ENCODE measurements at regions not wholly inside any gene's neighbourhood (a gene's known extent, or its start where the extent isn't known, plus 50 kb on each side); places are given as distances from the start of the nearest gene placed in this dataset.
"Not testable (repeated sequence)": the region's sequence is repeated elsewhere in the genome, so short reads cannot be mapped to it uniquely, and the experiment has no call there.

DNA sequence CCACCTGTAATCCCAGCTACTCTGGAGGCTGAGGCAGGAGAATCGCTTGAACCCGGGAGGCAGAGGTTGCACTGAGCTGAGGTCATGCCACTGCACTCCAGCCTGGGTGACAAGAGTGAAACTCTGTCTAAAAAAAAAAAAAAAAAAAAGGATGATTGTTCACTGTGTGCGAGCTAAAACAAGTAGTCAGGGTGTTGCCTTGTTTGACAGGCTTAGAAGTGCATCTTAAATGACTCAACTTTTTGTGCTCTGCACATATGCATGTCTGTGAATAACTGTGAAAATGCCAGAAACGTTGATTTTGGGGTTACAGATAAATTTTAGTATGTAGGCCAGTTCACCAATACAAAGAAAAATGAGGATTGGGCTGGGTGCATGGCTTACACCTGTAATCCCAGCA is 534.9 kb downstream of the XYLT1 start:
- TF ChIP-seq, protein P1, sequence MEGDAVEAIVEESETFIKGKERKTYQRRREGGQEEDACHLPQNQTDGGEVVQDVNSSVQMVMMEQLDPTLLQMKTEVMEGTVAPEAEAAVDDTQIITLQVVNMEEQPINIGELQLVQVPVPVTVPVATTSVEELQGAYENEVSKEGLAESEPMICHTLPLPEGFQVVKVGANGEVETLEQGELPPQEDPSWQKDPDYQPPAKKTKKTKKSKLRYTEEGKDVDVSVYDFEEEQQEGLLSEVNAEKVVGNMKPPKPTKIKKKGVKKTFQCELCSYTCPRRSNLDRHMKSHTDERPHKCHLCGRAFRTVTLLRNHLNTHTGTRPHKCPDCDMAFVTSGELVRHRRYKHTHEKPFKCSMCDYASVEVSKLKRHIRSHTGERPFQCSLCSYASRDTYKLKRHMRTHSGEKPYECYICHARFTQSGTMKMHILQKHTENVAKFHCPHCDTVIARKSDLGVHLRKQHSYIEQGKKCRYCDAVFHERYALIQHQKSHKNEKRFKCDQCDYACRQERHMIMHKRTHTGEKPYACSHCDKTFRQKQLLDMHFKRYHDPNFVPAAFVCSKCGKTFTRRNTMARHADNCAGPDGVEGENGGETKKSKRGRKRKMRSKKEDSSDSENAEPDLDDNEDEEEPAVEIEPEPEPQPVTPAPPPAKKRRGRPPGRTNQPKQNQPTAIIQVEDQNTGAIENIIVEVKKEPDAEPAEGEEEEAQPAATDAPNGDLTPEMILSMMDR (IDR thresholded peaks at IDR 0.05): not testable (repeated sequence)
- TF ChIP-seq POLR2A (IDR thresholded peaks at IDR 0.05): not testable (repeated sequence)
